ENCODE measurements at regions not wholly inside any gene's neighbourhood (a gene's known extent, or its start where the extent isn't known, plus 50 kb on each side); places are given as distances from the start of the nearest gene placed in this dataset.

DNA sequence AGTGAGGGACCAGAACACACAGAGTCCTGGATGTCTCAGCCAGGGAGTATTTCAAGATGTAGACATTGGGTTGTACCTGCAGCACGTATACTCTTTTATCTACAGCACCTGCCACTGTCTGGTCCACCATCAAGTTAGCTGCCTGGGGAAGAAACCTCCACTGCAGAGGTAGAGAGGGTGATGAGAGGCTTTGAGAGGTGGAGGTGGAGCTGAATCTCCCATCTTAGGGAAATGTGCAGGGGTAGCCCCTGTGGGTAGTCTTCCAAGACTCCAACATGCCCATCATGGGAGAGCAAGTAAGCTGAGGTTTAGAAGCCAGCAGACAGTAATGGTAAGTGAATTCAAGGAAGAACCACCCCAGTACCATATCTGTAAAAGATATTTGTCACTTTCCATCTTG, 93.3 kb upstream of the CELF4 start:
- H3K36me3 Mint-ChIP-seq, result no peaks in the 10 kb centered on the region
- DNase-seq (ENCODE audit: low spot score in 2 of 2) (no peak), ATAC-seq (no peak)
- H3K27ac Mint-ChIP-seq, result no peak overlapping the region
- H3K9me3 Mint-ChIP-seq, result peaks cover 6 to 10% of the 10 kb centered on the region in 2 donors

DNA sequence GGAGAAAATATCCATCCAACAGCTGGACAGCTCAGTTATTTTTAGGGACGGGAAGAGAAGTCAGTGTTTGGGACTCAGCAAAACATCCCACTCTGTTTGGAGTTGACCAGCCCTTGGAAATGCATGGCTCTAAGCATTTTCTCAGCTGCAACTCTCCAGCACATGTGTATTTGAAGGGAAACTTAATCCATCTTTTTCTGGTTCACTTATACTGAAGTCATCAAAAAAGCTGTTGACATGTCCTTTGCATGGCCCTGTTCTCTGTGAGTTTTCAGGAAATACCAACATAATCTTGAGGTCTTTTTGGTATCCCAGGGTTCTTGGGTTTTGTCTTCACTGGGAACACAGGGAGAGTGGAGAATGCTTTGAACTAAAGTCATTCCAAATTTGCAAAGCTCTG, 91.9 kb upstream of the CELF4 start:
- no peaks in the 10 kb centered on the region for H3K36me3 Mint-ChIP-seq
- H3K27ac Mint-ChIP-seq, result no peak overlapping the region
- peaks cover 6 to 10% of the 10 kb centered on the region in 2 donors for H3K9me3 Mint-ChIP-seq
- DNase-seq (ENCODE audit: low spot score in 2 of 2) (no peak), ATAC-seq (no peak)

DNA sequence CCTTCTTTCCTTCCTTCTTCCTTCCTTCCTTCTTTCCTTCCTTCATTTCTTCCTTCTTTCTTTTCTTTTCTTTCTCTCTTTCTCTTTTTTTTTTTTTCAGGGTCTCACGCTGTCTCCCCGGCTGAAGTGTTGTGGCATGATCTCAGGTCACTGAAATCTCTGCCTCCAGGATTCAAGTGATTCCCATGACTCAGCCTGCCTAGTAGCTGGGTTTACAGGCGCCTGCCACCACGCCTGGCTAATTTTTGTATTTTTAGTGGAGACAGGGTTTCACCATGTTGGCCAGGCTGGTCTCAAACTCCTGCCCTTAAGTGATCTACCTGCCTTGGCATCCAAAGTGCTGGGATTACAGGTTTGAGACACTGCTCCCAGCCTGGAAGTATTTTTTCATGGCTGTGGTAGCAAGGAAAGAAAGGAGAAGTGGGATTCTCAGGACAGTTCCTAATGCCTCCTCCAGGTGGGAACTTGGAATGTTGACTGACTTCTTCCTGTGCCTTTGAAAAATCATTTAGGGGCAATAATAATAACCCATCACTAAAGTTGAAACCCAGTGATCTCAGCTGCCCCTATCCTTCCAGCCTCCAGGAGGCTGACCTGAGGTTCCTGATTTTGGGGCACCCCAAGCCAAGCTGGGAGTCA, 89.3 kb upstream of the CELF4 start:
- no peak for ATAC-seq
- DNase-seq (ENCODE audit: low spot score in 2 of 2), result no peak
- Mint-ChIP-seq H3K9me3 (peaks cover 6 to 10% of the 10 kb centered on the region in 2 donors), H3K36me3 (no peaks in the 10 kb centered on the region), H3K27ac (no peak overlapping the region)

DNA sequence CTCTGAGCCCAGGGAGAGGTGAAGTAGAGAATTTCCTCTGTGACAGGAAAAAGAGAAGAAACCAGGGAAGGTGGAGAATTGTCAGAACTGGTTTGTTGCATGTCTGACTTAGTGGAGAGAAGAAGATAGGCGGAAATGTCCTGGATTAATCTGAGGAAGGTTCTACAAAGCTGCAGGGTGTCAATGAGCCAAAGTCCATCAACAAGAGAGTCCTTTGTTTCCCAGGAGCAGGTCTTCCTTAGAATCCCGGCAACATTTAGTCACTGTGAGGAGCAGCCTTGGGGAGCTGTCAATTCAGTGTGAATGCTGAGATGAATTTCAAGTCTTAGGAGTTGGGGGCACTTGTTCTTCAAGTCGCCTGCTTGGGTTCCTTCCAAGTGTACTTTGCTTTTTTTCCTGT, 88.4 kb upstream of the CELF4 start:
- Mint-ChIP-seq H3K36me3 (no peaks in the 10 kb centered on the region), H3K27ac (no peak overlapping the region), H3K9me3 (peaks cover 11 to 15% of the 10 kb centered on the region in 2 donors)
- DNase-seq (ENCODE audit: low spot score in 2 of 2) (no peak), ATAC-seq (no peak)

DNA sequence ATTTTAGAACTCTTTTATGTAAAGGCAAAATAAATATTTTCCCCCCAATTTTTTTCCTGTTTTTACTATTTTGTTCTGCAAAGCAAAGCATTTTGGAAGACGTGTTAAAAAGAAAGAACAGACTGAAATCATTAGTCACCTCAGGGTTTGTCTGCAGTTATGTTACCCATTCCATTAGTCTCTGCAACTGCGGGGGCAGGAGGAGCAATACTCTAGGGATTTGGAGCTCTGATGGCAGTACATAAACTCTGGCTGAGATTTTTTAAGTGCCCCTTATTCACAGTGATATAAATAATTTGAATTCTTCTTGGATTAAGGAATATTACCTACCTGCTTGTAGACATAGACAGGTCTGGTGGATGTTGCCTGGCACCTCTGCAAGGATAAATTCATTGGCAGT, 88.0 kb upstream of the CELF4 start:
- H3K27ac Mint-ChIP-seq, result no peak overlapping the region
- H3K36me3 Mint-ChIP-seq, result no peaks in the 10 kb centered on the region
- DNase-seq (ENCODE audit: low spot score in 2 of 2) (no peak), ATAC-seq (no peak)
- H3K9me3 Mint-ChIP-seq, result peaks cover 11 to 12% of the 10 kb centered on the region in 2 donors

DNA sequence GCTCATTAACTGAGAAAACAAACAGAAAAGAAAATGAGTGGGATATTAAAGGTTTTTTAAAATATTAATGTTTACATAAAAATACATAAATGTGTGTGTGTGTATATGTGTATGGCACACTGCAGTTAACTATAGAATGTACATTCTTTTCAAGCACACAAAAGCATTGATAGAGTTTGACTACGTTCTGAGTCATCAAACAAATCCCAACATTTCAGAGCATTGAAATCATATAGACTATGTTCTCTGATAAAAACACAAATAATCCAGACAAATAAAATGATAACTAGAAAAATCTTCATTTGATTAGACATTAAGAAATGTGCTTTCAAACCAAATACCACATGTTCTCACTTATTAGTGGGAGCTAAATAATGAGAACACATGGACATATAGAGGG, 84.3 kb upstream of the CELF4 start:
- no peak for DNase-seq (ENCODE audit: low spot score in 2 of 2)
- ATAC-seq, result no peak
- Mint-ChIP-seq H3K9me3 (peaks cover 10 to 13% of the 10 kb centered on the region in 2 donors), H3K27ac (no peak overlapping the region), H3K36me3 (peaks cover 0 to 5% of the 10 kb centered on the region in 2 donors)

DNA sequence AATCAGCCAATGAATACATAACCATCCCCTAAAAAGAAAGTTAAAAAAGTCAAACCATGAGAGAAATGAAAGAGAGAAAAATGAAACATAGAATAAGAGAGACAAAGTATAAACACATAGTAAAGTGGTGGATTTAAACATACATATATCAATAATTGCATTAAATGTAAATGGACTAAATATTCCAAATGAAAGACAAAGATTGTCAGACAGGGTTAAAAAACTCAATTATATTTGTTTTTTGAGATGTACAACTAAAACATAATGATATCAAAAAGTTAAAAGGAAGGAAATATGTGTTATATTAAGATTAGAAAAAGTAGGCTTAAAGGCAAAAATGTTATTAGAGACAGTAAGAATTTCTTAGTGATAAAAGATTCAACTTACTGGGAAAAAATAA, 83.8 kb upstream of the CELF4 start:
- DNase-seq (ENCODE audit: low spot score in 2 of 2) (no peak), ATAC-seq (no peak)
- peaks cover 0 to 6% of the 10 kb centered on the region in 2 donors for H3K36me3 Mint-ChIP-seq
- peaks cover 10 to 15% of the 10 kb centered on the region in 2 donors for H3K9me3 Mint-ChIP-seq
- H3K27ac Mint-ChIP-seq, result no peak overlapping the region

DNA sequence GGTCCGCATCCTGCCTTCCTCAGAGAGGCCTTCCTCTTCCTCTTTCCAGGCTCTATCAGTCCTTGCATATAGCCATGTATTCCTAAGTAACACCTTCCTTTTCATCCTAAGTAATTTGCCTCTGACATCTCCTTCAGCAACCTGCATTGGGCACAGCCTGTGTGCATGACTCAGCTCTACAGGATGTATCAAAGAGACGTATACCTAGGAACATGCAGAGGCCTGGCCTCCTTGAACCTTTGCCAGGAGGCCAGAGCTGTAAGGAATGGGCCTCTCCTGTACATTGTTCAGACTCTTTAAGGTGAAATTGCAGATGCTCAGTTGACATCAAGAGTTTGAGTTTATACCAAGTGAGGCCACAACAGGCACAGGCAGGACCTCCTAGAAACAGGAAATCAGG, 76.0 kb upstream of the CELF4 start:
- no peak for DNase-seq (ENCODE audit: low spot score in 2 of 2)
- H3K27ac Mint-ChIP-seq, result no peak overlapping the region
- peaks cover 17 to 20% of the 10 kb centered on the region in 2 donors for H3K9me3 Mint-ChIP-seq
- no peak for ATAC-seq
- peaks cover 0 to 9% of the 10 kb centered on the region in 2 donors for H3K36me3 Mint-ChIP-seq

DNA sequence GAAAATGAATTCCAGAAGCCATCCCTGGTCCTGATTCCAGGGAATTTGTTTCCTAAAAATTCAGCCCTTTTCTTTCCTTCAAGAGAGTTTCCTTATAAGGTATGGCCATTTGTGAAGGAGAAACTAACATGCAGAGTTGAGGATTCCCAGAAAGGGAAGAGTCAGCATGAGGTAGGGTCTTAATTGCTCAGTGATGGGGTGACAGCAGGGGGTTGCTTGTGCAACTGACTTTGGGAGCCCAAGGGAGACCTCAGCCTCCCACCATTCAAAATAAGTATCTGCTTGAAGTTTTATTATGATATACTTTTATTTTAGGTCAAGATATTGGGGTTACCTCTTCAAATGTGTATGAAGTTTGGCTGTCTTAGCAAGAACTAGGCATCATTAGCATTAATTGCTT, 74.9 kb upstream of the CELF4 start:
- no peak overlapping the region for H3K27ac Mint-ChIP-seq
- peaks cover 17 to 20% of the 10 kb centered on the region in 2 donors for H3K9me3 Mint-ChIP-seq
- H3K36me3 Mint-ChIP-seq, result peaks cover 0 to 9% of the 10 kb centered on the region in 2 donors
- DNase-seq (ENCODE audit: low spot score in 2 of 2) (no peak), ATAC-seq (no peak)

DNA sequence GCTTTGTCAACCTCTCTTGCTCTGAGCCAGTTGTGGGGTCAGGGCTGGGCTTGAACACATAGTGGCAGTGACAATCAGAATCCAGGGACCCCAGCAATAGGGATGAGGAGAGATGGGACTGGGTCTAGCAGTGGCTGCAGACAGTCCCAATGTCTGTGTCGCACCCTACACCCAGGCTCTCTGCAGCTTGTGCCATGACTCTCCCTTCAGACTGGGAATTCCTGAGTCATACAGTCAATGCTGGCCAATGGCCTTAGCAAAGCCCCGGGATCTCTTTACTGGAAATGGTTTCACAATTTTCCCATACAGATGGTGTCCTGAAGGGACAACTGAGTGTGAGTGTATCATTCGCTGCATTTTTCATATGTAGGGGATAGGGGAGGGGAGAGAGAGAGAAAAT, 74.2 kb upstream of the CELF4 start:
- peaks cover 13 to 20% of the 10 kb centered on the region in 2 donors for H3K9me3 Mint-ChIP-seq
- ATAC-seq (no peak), DNase-seq (ENCODE audit: low spot score in 2 of 2) (no peak)

DNA sequence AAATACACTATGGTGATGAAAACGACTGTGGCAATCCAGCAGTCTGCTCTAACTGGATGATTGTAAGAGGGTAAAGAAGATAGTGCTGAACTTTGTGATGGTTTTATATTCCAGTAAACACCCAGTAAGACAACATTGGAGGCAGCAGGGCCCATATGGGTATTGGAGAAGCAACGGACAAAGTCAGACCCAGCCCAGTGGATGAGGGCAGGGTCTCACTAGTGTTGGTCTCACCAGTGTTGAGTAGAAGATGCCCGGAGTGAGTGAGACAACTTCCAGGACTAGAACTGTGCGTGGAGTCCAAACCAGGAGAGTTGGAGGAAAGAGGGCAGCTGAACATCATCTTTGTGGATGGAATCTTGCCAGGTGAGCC, 71.9 kb upstream of the CELF4 start:
- Mint-ChIP-seq H3K9me3 (peaks cover 4 to 15% of the 10 kb centered on the region in 2 donors), H3K36me3 (no peaks in the 10 kb centered on the region), H3K27ac (no peak overlapping the region)
- no peak for ATAC-seq
- no peak for DNase-seq (ENCODE audit: low spot score in 2 of 2)

More for the DNA sequence above, 74.2 kb upstream of the CELF4 start:
- peaks cover 0 to 9% of the 10 kb centered on the region in 2 donors for H3K36me3 Mint-ChIP-seq
- H3K27ac Mint-ChIP-seq, result no peak overlapping the region

DNA sequence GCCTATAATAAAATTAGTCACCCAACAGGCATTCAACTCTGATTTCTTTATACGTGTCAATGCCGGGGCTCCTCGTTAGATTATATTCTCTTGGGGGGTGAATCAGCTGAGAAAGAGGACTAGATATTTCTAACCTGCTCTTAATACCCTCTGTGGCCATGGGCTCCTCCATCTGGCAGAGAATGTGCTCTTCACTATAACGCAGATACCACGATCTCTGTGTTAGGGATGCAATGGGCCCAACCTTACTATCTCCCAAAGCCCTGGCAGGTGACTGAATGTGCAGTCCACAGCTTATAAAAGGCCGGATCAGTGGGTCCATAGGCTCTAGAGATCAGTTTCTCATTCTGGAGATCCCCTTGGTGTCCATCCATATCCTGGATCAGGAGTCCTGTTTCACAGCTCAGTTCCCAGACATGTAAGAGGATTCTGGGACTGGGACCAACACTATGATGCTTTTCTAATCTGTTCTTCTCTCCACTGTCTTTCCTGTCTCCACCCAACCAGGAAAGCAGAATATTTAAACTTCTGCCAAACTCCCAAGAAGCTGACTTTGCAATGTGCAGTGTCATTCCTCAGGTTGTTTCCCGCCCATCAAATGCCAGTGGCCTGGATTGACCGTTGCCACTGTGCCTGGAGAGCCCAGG, 71.4 kb upstream of the CELF4 start:
- no peak for DNase-seq (ENCODE audit: low spot score in 2 of 2)

DNA sequence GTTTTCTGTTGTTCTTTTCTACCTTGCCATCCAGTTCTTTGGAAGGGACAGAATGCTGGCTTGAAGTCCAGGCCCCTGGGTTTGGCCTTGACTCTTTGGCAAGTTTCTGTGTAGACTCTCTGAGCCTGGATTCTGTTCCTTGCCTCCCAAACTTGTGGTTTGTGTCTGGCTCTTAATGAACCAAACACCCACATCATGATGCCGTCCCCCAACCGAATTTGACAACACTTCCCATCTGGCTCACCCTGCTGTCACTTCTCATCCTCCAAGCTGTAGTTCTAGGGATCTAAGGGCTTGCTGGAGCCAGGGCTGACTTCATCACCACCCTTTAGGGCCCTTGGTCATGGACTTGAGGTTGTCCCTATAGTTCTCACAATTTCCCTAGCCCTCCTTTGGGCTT, 68.9 kb upstream of the CELF4 start:
- Mint-ChIP-seq H3K27ac (no peak overlapping the region), H3K9me3 (peaks cover 3 to 16% of the 10 kb centered on the region in 2 donors), H3K36me3 (no peaks in the 10 kb centered on the region)
- no peak for ATAC-seq
- no peak for DNase-seq (ENCODE audit: low spot score in 2 of 2)

More for the DNA sequence above, 71.4 kb upstream of the CELF4 start:
- no peak overlapping the region for H3K27ac Mint-ChIP-seq
- ATAC-seq, result no peak
- H3K36me3 Mint-ChIP-seq, result no peaks in the 10 kb centered on the region
- H3K9me3 Mint-ChIP-seq, result peaks cover 4 to 17% of the 10 kb centered on the region in 2 donors

DNA sequence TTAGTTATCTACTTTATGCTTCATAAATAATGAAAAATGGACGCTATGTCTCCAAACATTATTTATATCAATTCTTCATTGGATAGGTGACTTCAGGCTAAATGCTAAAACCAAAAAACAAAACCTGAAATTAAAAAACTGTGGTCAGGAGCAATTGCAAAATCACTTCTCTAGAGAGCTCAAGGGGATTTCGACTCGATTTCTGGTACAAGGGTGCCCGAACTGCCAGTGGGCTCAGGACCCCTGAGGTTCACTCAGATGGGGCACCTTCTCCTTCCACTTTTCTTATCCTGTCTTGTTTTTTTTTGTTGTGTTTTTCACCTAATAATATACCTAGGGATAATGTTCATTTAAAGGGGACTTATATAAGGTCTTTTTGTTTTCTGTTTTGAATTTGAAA, 65.8 kb upstream of the CELF4 start:
- H3K9me3 Mint-ChIP-seq, result peaks cover 0 to 13% of the 10 kb centered on the region in 2 donors
- H3K27ac Mint-ChIP-seq, result no peak overlapping the region
- no peaks in the 10 kb centered on the region for H3K36me3 Mint-ChIP-seq
- ATAC-seq (no peak), DNase-seq (ENCODE audit: low spot score in 2 of 2) (no peak)

DNA sequence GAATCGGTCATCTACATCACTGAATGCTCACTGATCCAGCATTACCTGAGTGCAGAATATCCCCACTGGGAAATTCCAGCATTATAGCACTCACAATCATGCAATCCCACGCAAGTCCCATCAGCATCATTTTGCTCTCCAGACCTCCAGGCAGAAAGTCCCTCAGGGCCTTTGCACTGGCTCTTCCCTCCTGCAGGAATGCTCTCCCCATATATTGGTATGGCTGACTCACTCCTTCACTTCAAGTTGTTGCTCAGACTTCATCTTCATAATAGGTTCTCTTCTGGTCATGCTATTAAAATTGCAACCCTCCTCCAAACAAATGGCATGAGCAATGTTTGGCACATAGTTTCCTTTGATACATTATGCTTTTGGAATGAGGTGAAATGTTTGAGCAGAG, 64.7 kb upstream of the CELF4 start:
- ATAC-seq (no peak), DNase-seq (ENCODE audit: low spot score in 2 of 2) (no peak)
- H3K27ac Mint-ChIP-seq, result no peak overlapping the region
- no peaks in the 10 kb centered on the region for H3K36me3 Mint-ChIP-seq
- H3K9me3 Mint-ChIP-seq, result peaks cover 0 to 13% of the 10 kb centered on the region in 2 donors

DNA sequence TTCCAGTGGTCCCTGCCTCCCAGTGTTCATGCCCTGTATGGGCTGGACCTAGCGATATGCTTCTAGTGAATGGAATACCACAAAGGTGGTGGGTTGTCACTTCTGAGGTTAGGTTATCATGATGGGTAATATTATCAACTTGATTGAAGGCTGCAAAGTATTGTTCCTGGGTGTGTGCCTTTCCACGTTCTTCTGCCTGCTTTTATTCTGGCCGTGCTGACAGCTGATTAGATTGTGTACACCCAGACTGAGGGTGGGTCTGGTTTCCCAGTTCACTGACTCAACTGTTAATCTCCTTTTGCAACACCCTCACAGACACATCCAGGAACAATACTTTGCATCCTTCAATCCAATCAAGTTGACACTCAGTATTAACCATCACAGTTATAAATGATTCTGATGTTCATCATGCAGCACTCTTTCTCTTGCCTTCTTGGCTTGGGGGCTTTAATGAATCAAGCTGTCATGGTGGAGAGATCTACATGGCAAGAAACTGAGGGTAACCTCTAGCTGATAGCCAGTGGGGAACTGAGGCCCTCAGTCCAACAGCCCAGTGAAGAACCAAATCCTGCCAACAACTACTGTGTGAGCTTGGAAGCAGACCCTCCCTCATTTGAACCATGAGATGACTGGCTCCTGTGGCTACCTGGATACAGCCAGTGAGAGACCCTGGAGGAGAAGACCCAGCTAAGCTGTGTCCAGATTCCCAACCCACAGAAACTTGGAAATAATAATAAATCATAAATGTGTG, 63.0 kb upstream of the CELF4 start:
- H3K27ac Mint-ChIP-seq, result no peak overlapping the region

DNA sequence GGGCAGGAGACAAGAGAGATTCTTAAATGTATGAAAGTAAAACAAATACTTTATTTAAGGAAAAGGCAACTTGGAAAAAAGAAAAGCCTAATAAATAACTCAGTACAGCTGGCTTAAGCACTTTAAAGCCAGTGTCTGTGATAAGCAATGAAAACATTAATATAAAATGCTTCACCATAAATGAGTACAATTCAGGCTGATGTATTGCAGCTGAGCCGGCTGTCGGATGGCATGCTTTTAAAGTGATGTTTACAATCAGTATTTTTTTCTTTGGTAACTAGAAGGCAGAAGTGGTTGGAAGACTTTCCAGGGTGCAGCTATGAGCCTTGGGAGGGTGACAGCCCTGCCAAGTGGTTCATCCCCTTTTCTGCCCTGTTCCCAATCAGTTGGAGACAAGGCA, 58.7 kb upstream of the CELF4 start:
- Mint-ChIP-seq H3K9me3 (peaks cover 14 to 15% of the 10 kb centered on the region in 2 donors), H3K27ac (no peak overlapping the region), H3K36me3 (no peaks in the 10 kb centered on the region)
- DNase-seq (ENCODE audit: low spot score in 2 of 2) (no peak), ATAC-seq (no peak)

More for the DNA sequence above, 63.0 kb upstream of the CELF4 start:
- no peak for ATAC-seq
- Mint-ChIP-seq H3K9me3 (peaks cover 3 to 8% of the 10 kb centered on the region in 2 donors), H3K36me3 (no peaks in the 10 kb centered on the region)
- DNase-seq (ENCODE audit: low spot score in 2 of 2), result no peak

Measured in activated naive CD4-positive, alpha-beta T cell treated with anti-CD3 and anti-CD28 coated beads, Interleukin-2, amount 50 U/mL, for 72 hours (primary cell).